ENCODE measurements at regions not wholly inside any gene's neighbourhood (a gene's known extent, or its start where the extent isn't known, plus 50 kb on each side); places are given as distances from the start of the nearest gene placed in this dataset.

- TF ChIP-seq CTCF (conservative IDR thresholded peaks at IDR 0.05; ENCODE audit: control insufficient read depth, insufficient read depth, low read depth, low read length) = no peak
- no peak for DNase-seq (ENCODE audit: low read depth)
- H3K4me3 ChIP-seq (ENCODE audit: control insufficient read depth, low read depth, low read length) = no peak overlapping the region
These were observed 777.5 kb upstream of the ID2 start for GRCh38 chr2:7904319-7904718.

GRCh38 chr2:7905756-7906155 lies 776.1 kb upstream of the ID2 start:
- DNase-seq (ENCODE audit: low read depth) = no peak
- TF ChIP-seq CTCF (conservative IDR thresholded peaks at IDR 0.05; ENCODE audit: control insufficient read depth, insufficient read depth, low read depth, low read length) = no peak
- no peak overlapping the region for H3K4me3 ChIP-seq (ENCODE audit: control insufficient read depth, low read depth, low read length)

- H3K4me3 ChIP-seq (ENCODE audit: control insufficient read depth, low read depth, low read length) = no peak overlapping the region
- TF ChIP-seq CTCF (conservative IDR thresholded peaks at IDR 0.05; ENCODE audit: control insufficient read depth, insufficient read depth, low read depth, low read length) = no peak
- no peak for DNase-seq (ENCODE audit: low read depth)
These were observed 775.4 kb upstream of the ID2 start for GRCh38 chr2:7906431-7906830.

- H3K4me3 ChIP-seq (ENCODE audit: control insufficient read depth, low read depth, low read length) = no peak overlapping the region
- TF ChIP-seq CTCF (conservative IDR thresholded peaks at IDR 0.05; ENCODE audit: control insufficient read depth, insufficient read depth, low read depth, low read length) = no peak
These were observed 774.8 kb upstream of the ID2 start for GRCh38 chr2:7907041-7907440.

GRCh38 chr2:7910752-7911151 lies 771.1 kb upstream of the ID2 start:
- no peak for DNase-seq (ENCODE audit: low read depth)
- no peak overlapping the region for H3K4me3 ChIP-seq (ENCODE audit: control insufficient read depth, low read depth, low read length)
- TF ChIP-seq CTCF (conservative IDR thresholded peaks at IDR 0.05; ENCODE audit: control insufficient read depth, insufficient read depth, low read depth, low read length) = no peak

More at GRCh38 chr2:7907041-7907440, 774.8 kb upstream of the ID2 start:
- DNase-seq (ENCODE audit: low read depth) = no peak

- no peak overlapping the region for H3K4me3 ChIP-seq (ENCODE audit: control insufficient read depth, low read depth, low read length)
- no peak for TF ChIP-seq CTCF (conservative IDR thresholded peaks at IDR 0.05; ENCODE audit: control insufficient read depth, insufficient read depth, low read depth, low read length)
- DNase-seq (ENCODE audit: low read depth) = no peak
These were observed 770.7 kb upstream of the ID2 start for GRCh38 chr2:7911196-7911595.

GRCh38 chr2:7913974-7914373 lies 767.9 kb upstream of the ID2 start:
- TF ChIP-seq CTCF (conservative IDR thresholded peaks at IDR 0.05; ENCODE audit: control insufficient read depth, insufficient read depth, low read depth, low read length) = no peak
- DNase-seq (ENCODE audit: low read depth) = no peak
- H3K4me3 ChIP-seq (ENCODE audit: control insufficient read depth, low read depth, low read length) = no peak overlapping the region

All from fibroblast of mammary gland (primary cell).